ENCODE measurements at regions not wholly inside any gene's neighbourhood (a gene's known extent, or its start where the extent isn't known, plus 50 kb on each side); places are given as distances from the start of the nearest gene placed in this dataset.

- no peak overlapping the region for H3K4me3 ChIP-seq
- H3K4me1 ChIP-seq: no peaks in the 10 kb centered on the region
- 19% methylated on average over 7 of the region's 7 CpGs for WGBS (ENCODE audit: missing lambda C conversion rate)
- DNase-seq (ENCODE audit: low read depth in 1 of 2, low spot score in 1 of 2) (no peak), ATAC-seq (no peak), FAIRE-seq (no peak)
- H3K4me2 ChIP-seq: no peak overlapping the region
- POLR2A ChIA-PET: no interaction called here
- CTCF ChIA-PET: no interaction called here
- H3K27ac ChIP-seq: no peak overlapping the region
- TF ChIP-seq ESRRA (IDR thresholded peaks at IDR 0.05; ENCODE audit: borderline replicate concordance, low read length) (no peak), SREBF2 (IDR thresholded peaks at IDR 0.05) (no peak), RAD21 (conservative IDR thresholded peaks at IDR 0.05 in 1 of 2, IDR thresholded peaks at IDR 0.05 in 1 of 2) (no peak), RARB (CRISPR knock-in tag; IDR thresholded peaks at IDR 0.05) (no peak), FOSL2 (IDR thresholded peaks at IDR 0.05) (no peak), FOSL2 (CRISPR knock-in tag; IDR thresholded peaks at IDR 0.05) (no peak), PHF8 (IDR thresholded peaks at IDR 0.05; ENCODE audit: borderline replicate concordance, low read depth) (no peak), JUNB (IDR thresholded peaks at IDR 0.05) (no peak), RNF2 (IDR thresholded peaks at IDR 0.05; ENCODE audit: borderline replicate concordance, low read depth) (no peak), ZNF302 (CRISPR knock-in tag; IDR thresholded peaks at IDR 0.05) (no peak), TP53 (CRISPR knock-in tag; IDR thresholded peaks at IDR 0.05) (no peak), HOXB13 (CRISPR knock-in tag; IDR thresholded peaks at IDR 0.05; ENCODE audit: low read depth) (no peak), JUN (IDR thresholded peaks at IDR 0.05) (no peak), NR3C1 (IDR thresholded peaks at IDR 0.05) (no peak), NFE2L2 (conservative IDR thresholded peaks at IDR 0.05; ENCODE audit: low read length) (no peak), POLR2AphosphoS2 (conservative IDR thresholded peaks at IDR 0.05; ENCODE audit: low read length) (no peak)
- no peaks in the 10 kb centered on the region for H3K9me3 ChIP-seq
These were observed 842.1 kb upstream of the MANEA start for GRCh38 chr6:94735270-94735669.

DNA sequence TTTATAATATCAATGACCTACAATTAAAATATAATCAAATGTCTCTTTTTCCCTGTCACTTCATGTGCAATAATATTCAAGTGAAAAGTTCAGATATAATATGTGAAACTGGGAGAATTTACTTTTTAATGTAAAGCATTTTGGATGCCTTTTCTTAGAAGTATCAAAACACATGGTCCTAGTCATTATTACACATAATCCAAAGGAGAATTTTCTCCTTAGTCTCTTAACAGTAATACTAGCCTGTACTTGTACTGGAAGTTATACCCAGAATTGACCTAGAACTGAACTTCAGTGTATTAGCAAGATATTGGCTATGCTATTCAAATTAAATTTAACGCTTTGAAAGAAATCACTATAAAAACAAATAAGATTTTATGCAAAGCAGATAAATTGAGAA lies 842.6 kb upstream of the MANEA start:
- Histone ChIP-seq H3K4me3 (no peak overlapping the region), H3K4me1 (no peaks in the 10 kb centered on the region), H3K9me3 (no peaks in the 10 kb centered on the region), H3K4me2 (no peak overlapping the region), H3K27ac (no peak overlapping the region)
- TF ChIP-seq, protein P1, sequence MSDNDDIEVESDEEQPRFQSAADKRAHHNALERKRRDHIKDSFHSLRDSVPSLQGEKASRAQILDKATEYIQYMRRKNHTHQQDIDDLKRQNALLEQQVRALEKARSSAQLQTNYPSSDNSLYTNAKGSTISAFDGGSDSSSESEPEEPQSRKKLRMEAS (IDR thresholded peaks at IDR 0.05): no peak
- TF ChIP-seq POLR2A (IDR thresholded peaks at IDR 0.05; ENCODE audit: low read length) (no peak), NFE2L2 (conservative IDR thresholded peaks at IDR 0.05; ENCODE audit: low read length) (no peak), RNF2 (IDR thresholded peaks at IDR 0.05; ENCODE audit: borderline replicate concordance, low read depth) (no peak), GATA3 (IDR thresholded peaks at IDR 0.05; ENCODE audit: borderline replicate concordance) (no peak), CTCF (IDR thresholded peaks at IDR 0.05) (no peak), SMC3 (IDR thresholded peaks at IDR 0.05) (no peak), RCOR1 (IDR thresholded peaks at IDR 0.05; ENCODE audit: low read depth, low read length) (no peak), ZFP36 (IDR thresholded peaks at IDR 0.05; ENCODE audit: borderline replicate concordance, partially characterized antibody) (no peak), KDM5A (IDR thresholded peaks at IDR 0.05) (no peak)
- TF ChIP-seq, protein P2, sequence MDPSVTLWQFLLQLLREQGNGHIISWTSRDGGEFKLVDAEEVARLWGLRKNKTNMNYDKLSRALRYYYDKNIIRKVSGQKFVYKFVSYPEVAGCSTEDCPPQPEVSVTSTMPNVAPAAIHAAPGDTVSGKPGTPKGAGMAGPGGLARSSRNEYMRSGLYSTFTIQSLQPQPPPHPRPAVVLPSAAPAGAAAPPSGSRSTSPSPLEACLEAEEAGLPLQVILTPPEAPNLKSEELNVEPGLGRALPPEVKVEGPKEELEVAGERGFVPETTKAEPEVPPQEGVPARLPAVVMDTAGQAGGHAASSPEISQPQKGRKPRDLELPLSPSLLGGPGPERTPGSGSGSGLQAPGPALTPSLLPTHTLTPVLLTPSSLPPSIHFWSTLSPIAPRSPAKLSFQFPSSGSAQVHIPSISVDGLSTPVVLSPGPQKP (IDR thresholded peaks at IDR 0.05; ENCODE audit: low read depth, low read length): no peak
- TF ChIP-seq, protein P3, sequence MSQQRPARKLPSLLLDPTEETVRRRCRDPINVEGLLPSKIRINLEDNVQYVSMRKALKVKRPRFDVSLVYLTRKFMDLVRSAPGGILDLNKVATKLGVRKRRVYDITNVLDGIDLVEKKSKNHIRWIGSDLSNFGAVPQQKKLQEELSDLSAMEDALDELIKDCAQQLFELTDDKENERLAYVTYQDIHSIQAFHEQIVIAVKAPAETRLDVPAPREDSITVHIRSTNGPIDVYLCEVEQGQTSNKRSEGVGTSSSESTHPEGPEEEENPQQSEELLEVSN (IDR thresholded peaks at IDR 0.05; ENCODE audit: borderline replicate concordance, low read depth): no peak
- ATAC-seq: no peak
- no peak for DNase-seq (ENCODE audit: low read depth in 1 of 2, low spot score in 1 of 2)
- FAIRE-seq: no peak
- POLR2A ChIA-PET: no interaction called here
- WGBS (ENCODE audit: missing lambda C conversion rate): 86% methylated on average over 1 of the region's 1 CpG
- CTCF ChIA-PET: no interaction called here

Measured in A549 (cell line).